Aorta (tissue), 5 donors: ENCODE measurements at regions not wholly inside any gene's neighbourhood (a gene's known extent, or its start where the extent isn't known, plus 50 kb on each side); places are given as distances from the start of the nearest gene placed in this dataset.
A peak's percentile ranks its signal among the peaks of the same experiment; 100 is the strongest.
"Not testable (repeated sequence)": the region's sequence is repeated elsewhere in the genome, so short reads cannot be mapped to it uniquely, and the experiment has no call there.

Source experiments
- ATAC-seq: fragments of 200-7000 bp; cut with Tn5 transposase; one replicate; pipeline ENCODE4 v1.9.1; 2022; ENCODE audit warnings: moderate library complexity; ENCODE audit not compliant: low FRiP score
- DNase-seq, 2 donors: peaks; one replicate each; pipeline ENCODE4 v3.0.0-alpha.2; 2020
- H3K27ac ChIP-seq, 2 donors: one replicate each; pipeline ENCODE4 v1.5.1; 2013; ENCODE audit warnings: low read length in 2 of 2, mild to moderate bottlenecking in 2 of 2, moderate library complexity in 2 of 2, control low read depth in 1 of 2, inconsistent platforms in 1 of 2, low read depth in 1 of 2
- H3K27me3 ChIP-seq, 2 donors: one replicate each; pipeline ENCODE4 v1.6.1; 2013; ENCODE audit warnings: control low read depth in 1 of 2, low read length in 1 of 2, mild to moderate bottlenecking in 1 of 2, moderate library complexity in 1 of 2; ENCODE audit not compliant: insufficient read depth in 2 of 2, control insufficient read depth in 1 of 2
- H3K36me3 ChIP-seq, 2 donors: one replicate each; pipeline ENCODE4 v1.6.1; 2013; ENCODE audit warnings: control low read depth in 1 of 2, low read length in 1 of 2, mild to moderate bottlenecking in 1 of 2; ENCODE audit not compliant: insufficient read depth in 2 of 2, control insufficient read depth in 1 of 2
- H3K4me1 ChIP-seq, 2 donors: one replicate each; pipeline ENCODE4 v1.6.1; 2013; ENCODE audit warnings: low read length in 2 of 2, control low read depth in 1 of 2, mild to moderate bottlenecking in 1 of 2, moderate library complexity in 1 of 2; ENCODE audit not compliant: insufficient read depth in 2 of 2, control insufficient read depth in 1 of 2
- H3K4me3 ChIP-seq, 2 donors: one replicate each; pipeline ENCODE4 v1.5.1; 2013; ENCODE audit warnings: low read length in 2 of 2, control low read depth in 1 of 2, mild to moderate bottlenecking in 1 of 2
- H3K9me3 ChIP-seq: one replicate; pipeline ENCODE4 v1.6.1; 2013; ENCODE audit warnings: mild to moderate bottlenecking, low read length; ENCODE audit not compliant: control insufficient read depth
- WGBS, 2 donors: extraction: QIAGEN DNeasy Blood & Tissue Kit; methylation state at CpG; one replicate each; pipeline ENCODE4 v1.1.7; 2013; 5-methylcytosine and 5-hydroxymethylcytosine counted together
- intact Hi-C, 2 donors: fragments of 100-400 bp; cut with DNase I; formaldehyde crosslinking; loops; one replicate each; pipeline versions ENCODE4 v1.14.2 to v1.15.0; 2022
- donor health status: healthy with polysubstance abuse.
- donor health status: Bipolar disorder and iron deficiency.
- donor health status: DM: no; HTN: no; CAD: no.
- donor health status: DM: no; HTN: no; CAD: no.
- donor health status: DM: yes; HTN: yes; CAD: no.

DNA sequence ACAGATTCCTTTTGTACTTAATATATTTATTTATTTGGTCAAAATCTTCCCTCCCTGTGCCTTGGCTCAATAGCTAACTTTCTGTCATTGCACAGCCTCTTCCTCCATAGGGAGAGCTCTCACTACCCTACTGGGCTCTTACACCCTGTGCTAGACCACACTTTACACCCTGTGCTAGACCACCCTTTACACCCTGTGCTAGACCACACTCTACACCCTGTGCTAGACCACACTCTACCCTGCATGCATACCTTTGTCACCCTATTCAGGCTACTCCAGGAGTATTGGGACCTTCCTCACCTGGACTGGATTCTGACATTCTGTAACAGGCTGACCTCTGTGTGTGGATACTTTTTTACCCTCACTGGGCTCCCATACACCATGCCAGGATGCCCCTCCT is 298.5 kb upstream of the TPK1 start:
- intact Hi-C loops, result no loop called here
- no peak for ATAC-seq
- no peak for DNase-seq
- Histone ChIP-seq H3K4me3 (no peak overlapping the region), H3K27ac (no peak overlapping the region), H3K36me3 (no peaks in the 10 kb centered on the region), H3K9me3 (peaks cover 2% of the 10 kb centered on the region), H3K4me1 (no peaks in the 10 kb centered on the region), H3K27me3 (no peaks in the 10 kb centered on the region)

DNA sequence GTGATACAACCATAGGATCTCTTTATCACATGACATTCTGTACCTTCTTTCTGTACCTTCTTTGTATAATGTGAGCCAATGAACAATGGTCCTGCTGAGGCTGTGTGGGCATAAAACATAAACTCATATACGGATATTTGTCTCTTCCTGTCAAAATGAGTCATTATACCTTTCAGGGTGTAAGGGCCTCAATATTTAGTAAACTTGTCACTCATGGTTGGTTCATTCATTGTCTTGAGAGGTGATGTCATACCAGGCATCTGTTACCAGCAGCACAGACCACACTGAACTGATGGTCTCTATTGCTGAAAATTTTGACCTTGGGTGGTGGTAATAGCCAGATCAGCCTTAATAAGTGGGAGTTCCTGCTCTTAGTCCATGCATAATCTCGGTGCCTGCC is 287.6 kb upstream of the TPK1 start:
- intact Hi-C loops, result no loop called here
- Histone ChIP-seq H3K36me3 (no peaks in the 10 kb centered on the region), H3K9me3 (peaks cover 3% of the 10 kb centered on the region), H3K27me3 (no peaks in the 10 kb centered on the region), H3K4me1 (no peaks in the 10 kb centered on the region), H3K27ac (no peak overlapping the region), H3K4me3 (no peak overlapping the region)
- ATAC-seq (no peak), DNase-seq (no peak)
- 78 to 83% methylated on average over 2 of the region's 2 CpGs for WGBS, 2 donors

DNA sequence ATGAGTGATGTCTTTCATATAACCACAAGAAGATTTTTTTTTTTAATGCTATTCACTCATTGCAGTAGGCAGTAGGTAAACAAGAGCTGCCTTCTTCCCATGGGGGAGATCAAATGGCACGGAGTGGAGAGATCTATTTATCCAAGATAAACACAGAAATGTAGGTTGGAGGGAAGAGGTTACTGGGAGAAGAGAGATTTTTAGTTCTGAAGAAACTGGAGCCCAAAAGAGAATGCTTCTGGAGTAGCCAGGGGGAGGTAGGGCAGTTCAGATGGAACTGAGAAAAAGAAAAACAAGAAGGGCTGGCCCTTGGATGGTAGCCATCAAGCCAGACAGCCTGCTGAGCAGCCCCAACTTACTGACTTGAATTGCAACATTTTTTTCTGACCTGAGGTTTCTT is 270.1 kb upstream of the TPK1 start:
- no peak overlapping the region for H3K4me3 ChIP-seq
- no peaks in the 10 kb centered on the region for H3K4me1 ChIP-seq
- no peaks in the 10 kb centered on the region for H3K9me3 ChIP-seq
- H3K36me3 ChIP-seq, result no peaks in the 10 kb centered on the region
- no peak for ATAC-seq
- peak in 1 of 2 donors; percentile 48 for DNase-seq
- no peak overlapping the region for H3K27ac ChIP-seq
- intact Hi-C loops, result no loop called here
- 3 to 4% methylated on average over 1 of the region's 1 CpG for WGBS, 2 donors
- no peaks in the 10 kb centered on the region for H3K27me3 ChIP-seq

DNA sequence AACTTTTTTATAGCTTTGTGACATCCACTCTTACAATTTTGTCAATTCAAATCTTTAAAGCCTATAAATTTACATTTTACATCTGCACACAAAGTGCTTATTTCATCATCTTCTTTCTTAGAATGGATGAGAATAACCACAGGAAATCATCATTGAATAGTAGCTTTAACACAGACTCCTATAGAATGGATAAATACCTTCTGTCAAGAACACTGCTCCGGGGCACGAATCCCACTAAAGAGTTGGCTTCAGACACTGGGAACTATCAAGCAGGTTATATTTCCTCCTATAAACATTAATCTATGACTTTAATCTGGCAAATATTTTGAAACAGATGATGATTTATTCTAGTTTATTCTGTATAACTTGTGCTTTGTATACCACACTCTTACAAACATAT is 269.7 kb upstream of the TPK1 start:
- Histone ChIP-seq H3K4me3 (no peak overlapping the region), H3K27ac (no peak overlapping the region), H3K4me1 (no peaks in the 10 kb centered on the region), H3K36me3 (no peaks in the 10 kb centered on the region), H3K27me3 (no peaks in the 10 kb centered on the region), H3K9me3 (no peaks in the 10 kb centered on the region)
- ATAC-seq (no peak), DNase-seq (no peak)
- 7 to 38% methylated on average over 2 of the region's 2 CpGs for WGBS, 2 donors
- intact Hi-C loops, result no loop called here

DNA sequence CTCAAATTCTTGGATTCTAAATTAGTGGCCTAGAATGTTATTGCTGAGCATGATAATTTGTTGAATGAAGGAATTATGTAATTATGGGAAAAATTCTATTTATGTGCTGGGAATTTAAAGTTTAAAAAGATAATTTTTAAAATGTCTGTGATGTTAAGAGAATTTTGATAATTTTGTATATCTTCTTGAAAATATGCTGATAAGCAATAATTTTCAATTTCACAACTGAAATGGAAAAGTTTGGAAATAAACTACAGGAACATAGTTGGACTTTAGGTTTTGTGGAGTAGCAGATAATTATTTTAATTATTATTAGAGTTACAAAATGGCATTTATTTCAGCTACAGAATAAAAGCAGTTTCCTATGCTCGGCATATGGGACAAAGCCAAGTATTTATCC is 268.5 kb upstream of the TPK1 start:
- no peak for ATAC-seq

DNA sequence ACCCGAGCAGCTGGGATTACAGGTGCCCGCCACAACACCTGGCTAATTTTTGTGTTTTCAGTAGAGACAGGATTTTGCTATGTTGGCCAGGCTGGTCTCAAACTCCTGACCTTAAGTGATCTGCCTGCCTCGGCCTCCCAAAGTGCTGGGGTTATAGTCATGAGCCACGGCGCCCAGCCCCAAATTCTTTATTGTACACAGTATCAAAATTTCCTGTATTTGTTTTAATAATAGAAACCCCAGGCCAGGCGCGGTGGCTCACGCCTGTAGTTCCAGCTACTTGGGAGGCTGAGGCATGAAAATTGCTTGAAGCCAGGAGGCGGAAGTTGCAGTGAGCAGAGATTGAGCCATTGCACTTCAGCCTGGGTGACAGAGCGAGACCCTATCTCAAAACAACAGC is 266.3 kb upstream of the TPK1 start:
- H3K4me3 ChIP-seq, H3K36me3 ChIP-seq, H3K9me3 ChIP-seq, H3K4me1 ChIP-seq, intact Hi-C loops, ATAC-seq, H3K27me3 ChIP-seq, H3K27ac ChIP-seq: not testable (repeated sequence)
- DNase-seq, result peak in 1 of 2 donors; percentile 68
- WGBS, 2 donors, result 92 to 96% methylated on average over 10 of the region's 10 CpGs

More for the DNA sequence above, 268.5 kb upstream of the TPK1 start:
- Histone ChIP-seq H3K27ac (no peak overlapping the region), H3K4me3 (no peak overlapping the region), H3K27me3 (no peaks in the 10 kb centered on the region), H3K4me1 (no peaks in the 10 kb centered on the region), H3K9me3 (no peaks in the 10 kb centered on the region), H3K36me3 (no peaks in the 10 kb centered on the region)
- intact Hi-C loops, result no loop called here
- DNase-seq, result no peak
- WGBS, 2 donors, result 73 to 76% methylated on average over 1 of the region's 1 CpG

DNA sequence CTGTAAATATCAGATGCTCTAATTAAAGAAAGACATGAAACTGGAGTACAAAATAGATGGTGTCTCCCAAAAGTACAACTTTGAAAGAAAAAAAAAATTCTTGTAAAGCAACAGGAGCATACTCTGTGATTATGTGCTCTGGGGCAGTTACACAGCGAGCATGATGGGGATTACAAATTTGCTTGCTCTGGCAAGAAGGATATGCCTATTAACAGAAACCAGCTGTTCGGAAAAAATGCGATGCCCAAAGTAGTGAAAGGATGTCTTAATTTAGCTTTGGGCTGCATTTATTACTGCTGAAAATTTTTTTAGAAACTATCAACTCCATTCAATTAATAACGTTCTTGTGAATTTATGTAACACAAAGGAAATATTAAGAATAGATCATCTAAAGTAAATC is 256.9 kb upstream of the TPK1 start:
- Histone ChIP-seq H3K27me3 (no peaks in the 10 kb centered on the region), H3K4me1 (no peaks in the 10 kb centered on the region), H3K27ac (no peak overlapping the region), H3K4me3 (no peak overlapping the region), H3K36me3 (no peaks in the 10 kb centered on the region), H3K9me3 (no peaks in the 10 kb centered on the region)
- intact Hi-C loops, result no loop called here
- ATAC-seq (no peak), DNase-seq (no peak)
- 9 to 18% methylated on average over 4 of the region's 4 CpGs for WGBS, 2 donors

DNA sequence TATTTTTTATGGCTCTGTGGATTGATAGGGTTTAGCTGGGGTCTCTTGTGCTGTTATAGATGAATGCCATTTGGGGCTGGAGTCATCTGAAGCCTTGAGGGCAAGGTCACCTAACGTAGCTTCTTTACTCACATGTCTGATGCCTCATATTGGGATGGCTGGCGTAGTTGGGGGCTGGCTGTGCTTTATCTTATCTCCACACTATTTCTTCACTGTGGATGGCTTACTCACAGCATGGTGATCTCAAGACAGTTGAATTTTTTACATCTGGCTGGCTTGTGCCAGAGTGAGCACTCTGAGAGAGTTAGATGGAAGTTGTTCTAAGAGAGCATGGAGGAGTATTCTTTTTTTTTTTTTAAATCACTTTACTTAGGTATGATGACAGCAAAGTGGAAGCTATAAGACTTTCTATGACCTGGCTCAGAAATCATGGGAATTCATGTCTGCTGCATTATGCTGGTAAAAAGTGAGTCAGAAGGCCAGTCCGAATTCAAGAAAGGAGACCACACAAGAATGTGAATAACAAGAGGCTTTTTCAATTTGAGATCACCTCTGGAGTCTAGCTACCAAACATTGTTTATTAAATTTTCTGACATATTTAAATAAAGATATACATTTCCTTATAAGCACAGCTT is 252.4 kb upstream of the TPK1 start:
- 69% methylated on average over 3 of the region's 3 CpGs for WGBS, 2 donors
- no peaks in the 10 kb centered on the region for H3K36me3 ChIP-seq
- no peaks in the 10 kb centered on the region for H3K4me1 ChIP-seq
- H3K27ac ChIP-seq, result no peak overlapping the region
- intact Hi-C loops, result no loop called here
- no peak overlapping the region for H3K4me3 ChIP-seq
- DNase-seq, result no peak
- no peaks in the 10 kb centered on the region for H3K9me3 ChIP-seq
- H3K27me3 ChIP-seq, result no peaks in the 10 kb centered on the region
- ATAC-seq, result no peak

DNA sequence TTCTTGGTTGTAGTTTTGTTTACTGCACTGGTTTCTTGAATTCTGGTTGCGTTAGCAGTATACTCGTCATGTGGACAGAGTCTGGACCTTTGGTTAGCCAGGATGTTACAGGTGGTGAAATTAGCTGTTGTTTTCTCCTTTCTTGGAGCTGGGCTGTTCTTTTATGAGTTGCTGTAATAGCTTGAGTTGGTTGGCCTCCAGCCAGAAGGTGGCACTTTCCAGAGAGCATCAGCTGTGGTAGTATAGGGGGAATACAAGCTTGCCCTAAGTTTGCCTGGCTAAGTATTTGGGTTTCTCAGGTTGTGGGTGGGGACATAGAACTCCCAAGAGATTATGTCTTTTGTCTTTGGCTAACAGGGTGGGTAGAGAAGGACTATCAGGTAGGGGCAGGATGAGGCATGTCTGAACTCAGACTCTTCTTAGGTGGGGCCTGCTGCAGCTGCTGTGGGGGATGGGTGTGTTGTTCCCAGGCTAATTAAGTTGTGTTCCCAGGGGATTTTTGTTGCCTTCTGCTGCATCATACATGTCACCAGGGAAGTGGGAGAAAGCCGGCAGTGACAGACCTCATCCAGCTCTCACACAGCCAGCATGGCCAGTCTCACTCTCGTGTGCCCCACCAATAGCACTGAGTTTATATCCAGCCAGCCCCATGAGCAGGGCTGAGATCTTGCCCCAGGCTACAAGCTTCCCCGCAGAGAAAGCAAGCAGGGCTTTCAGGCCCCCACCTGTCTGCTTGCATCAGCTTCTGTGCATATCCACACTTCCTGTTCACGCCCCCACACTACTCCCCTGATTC is 246.7 kb upstream of the TPK1 start:
- Histone ChIP-seq H3K27me3 (no peaks in the 10 kb centered on the region), H3K9me3 (no peaks in the 10 kb centered on the region), H3K4me3 (no peak overlapping the region), H3K27ac (no peak overlapping the region), H3K4me1 (no peaks in the 10 kb centered on the region), H3K36me3 (no peaks in the 10 kb centered on the region)
- no peak for ATAC-seq
- intact Hi-C loops, result no loop called here
- DNase-seq, result no peak
- 72 to 82% methylated on average over 6 of the region's 6 CpGs for WGBS, 2 donors
